HCT116 (cell line): ENCODE measurements at regions not wholly inside any gene's neighbourhood (a gene's known extent, or its start where the extent isn't known, plus 50 kb on each side); places are given as distances from the start of the nearest gene placed in this dataset.

Experiments used
- ATAC-seq: fragments of 200-7000 bp; cut with Tn5 transposase; 2 replicates; pipeline ENCODE4 v1.9.1; 2020; ENCODE audit warnings: mild to moderate bottlenecking, moderate library complexity
- BruUV-seq: library from RNA; stranded (reverse); fragments of 400-500 nt; replicated peaks from 2 replicates; lab custom pipeline; 2021; lab: Mats Ljungman, UMichigan
- CTCF ChIA-PET: fragments of 300-600 bp; sonication (Branson Sonifier 250); formaldehyde crosslinking; loops from one replicate; lab custom pipeline; 2021; ENCODE audit warnings: antibody characterized with exemption; lab: Charles Lee
- POLR2A ChIA-PET: fragments of 300-600, 350-600 bp; sonication (Branson Sonifier 250); formaldehyde crosslinking; loops from one replicate; lab custom pipeline; 2021; ENCODE audit warnings: antibody characterized with exemption; lab: Charles Lee
- RAD21 ChIA-PET, 2 experiments: fragments of 300-600 bp; sonication (Branson Sonifier 250); formaldehyde crosslinking; loops; one replicate each; lab custom pipeline; 2023; ENCODE audit warnings: low total read pairs in 2 of 2; ENCODE audit not compliant: uncharacterized antibody in 2 of 2, unreplicated experiment in 2 of 2, low non-redundant PET in 1 of 2; lab: Charles Lee
- DNase-seq: peaks from one replicate; pipeline ENCODE4 v3.0.0-alpha.2; 2010; ENCODE audit warnings: low read depth, low spot score
- H2AFZ ChIP-seq: fragments of 200-600 bp; shearing (Covaris generic), sonication (generic); 2 replicates; pipeline ENCODE4 v1.6.1; 2017; ENCODE audit warnings: low read depth, mixed run types, mixed read lengths, antibody characterized with exemption, low read length; ENCODE audit not compliant: poor library complexity, severe bottlenecking
- H3K27ac ChIP-seq: 2 replicates; pipeline ENCODE4 v1.5.1; 2012; ENCODE audit warnings: low read depth, low read length
- H3K27me3 ChIP-seq: fragments of 200-600 bp; sonication (generic); 2 replicates; pipeline ENCODE4 v1.6.1; 2016; ENCODE audit warnings: mixed run types, low read length, mixed read lengths; ENCODE audit not compliant: insufficient read depth
- H3K36me3 ChIP-seq, 2 experiments: fragments of 200-500 bp in 1 of 2; fragments of 200-600 bp in 1 of 2; sonication (Bioruptor generic) in 1 of 2; sonication (generic) in 1 of 2; 2 replicates each; pipeline versions ENCODE4 v1.5.1 to v1.6.1; 2014 to 2016; ENCODE audit warnings: low read length in 2 of 2, inconsistent platforms in 1 of 2, mixed read lengths in 1 of 2, mixed run types in 1 of 2; ENCODE audit not compliant: insufficient read depth in 2 of 2, control insufficient read depth in 1 of 2
- H3K4me1 ChIP-seq, 2 experiments: fragments of 200-600 bp in 1 of 2; sonication (generic) in 1 of 2; 2 replicates each; pipeline versions ENCODE4 v1.5.1 to v1.6.1; 2012 to 2017; ENCODE audit warnings: low read length in 2 of 2, inconsistent platforms in 1 of 2, mild to moderate bottlenecking in 1 of 2, mixed read lengths in 1 of 2, mixed run types in 1 of 2, moderate library complexity in 1 of 2; ENCODE audit not compliant: insufficient read depth in 2 of 2, control insufficient read depth in 1 of 2
- H3K4me2 ChIP-seq: fragments of 200-600 bp; sonication (generic); 2 replicates; pipeline ENCODE4 v1.6.1; 2017; ENCODE audit warnings: mixed run types, low read length, mixed read lengths
- H3K4me3 ChIP-seq, 2 experiments: fragments of 200-600 bp in 1 of 2; sonication (generic) in 1 of 2; replicated peaks in 1 of 2; 2 replicates each; pipeline ENCODE4 v1.5.1; 2011 to 2016; ENCODE audit warnings: low read length in 2 of 2, control low read depth in 1 of 2, low read depth in 1 of 2, mild to moderate bottlenecking in 1 of 2, mixed read lengths in 1 of 2, mixed run types in 1 of 2
- H3K79me2 ChIP-seq: fragments of 200-600 bp; sonication (generic); 2 replicates; pipeline ENCODE4 v1.6.1; 2017; ENCODE audit warnings: mild to moderate bottlenecking, mixed run types, low read length, moderate library complexity, mixed read lengths; ENCODE audit not compliant: insufficient read depth
- H3K9ac ChIP-seq: fragments of 200-600 bp; sonication (generic); 2 replicates; pipeline ENCODE4 v1.6.1; 2016; ENCODE audit warnings: low read length, mixed read lengths
- H3K9me2 ChIP-seq: fragments of 200-600 bp; sonication (generic), shearing (Covaris generic); 2 replicates; pipeline ENCODE4 v1.6.1; 2017; ENCODE audit warnings: mixed run types, mild to moderate bottlenecking, moderate library complexity; ENCODE audit not compliant: insufficient read depth
- H3K9me3 ChIP-seq, 2 experiments: fragments of 200-500 bp in 1 of 2; fragments of 200-600 bp in 1 of 2; sonication (Bioruptor generic) in 1 of 2; sonication (generic) in 1 of 2; 2 replicates each; pipeline ENCODE4 v1.6.1; 2014 to 2017; ENCODE audit warnings: low read length in 2 of 2, mixed read lengths in 2 of 2, inconsistent platforms in 1 of 2, low read depth in 1 of 2, mild to moderate bottlenecking in 1 of 2, mixed run types in 1 of 2, moderate library complexity in 1 of 2; ENCODE audit not compliant: control insufficient read depth in 1 of 2, insufficient read depth in 1 of 2
- H4K20me1 ChIP-seq: fragments of 200-600 bp; sonication (generic), shearing (Covaris generic); 2 replicates; pipeline ENCODE4 v1.6.1; 2017; ENCODE audit warnings: mixed run types, mild to moderate bottlenecking, moderate library complexity; ENCODE audit not compliant: insufficient read depth
- ATF3 ChIP-seq: IDR thresholded peaks from 2 replicates; pipeline ENCODE4 v1.6.1; 2012
- CBX3 ChIP-seq: IDR thresholded peaks from 2 replicates; pipeline ENCODE4 v1.6.1; 2012; ENCODE audit warnings: low read depth
- CEBPB ChIP-seq: IDR thresholded peaks from 2 replicates; pipeline ENCODE4 v1.6.1; 2012; ENCODE audit warnings: low read depth
- EGR1 ChIP-seq: IDR thresholded peaks from 2 replicates; pipeline ENCODE4 v1.6.1; 2012; ENCODE audit warnings: low read depth
- ELF1 ChIP-seq: IDR thresholded peaks from 2 replicates; pipeline ENCODE4 v1.6.1; 2012; ENCODE audit warnings: low read depth, borderline replicate concordance
- EZH2 ChIP-seq: fragments of 200-600 bp; sonication (generic); IDR thresholded peaks from 2 replicates; pipeline ENCODE4 v1.6.1; 2017; ENCODE audit warnings: antibody characterized with exemption, mixed run types
- EZH2phosphoT487 ChIP-seq: fragments of 200-600 bp; IDR thresholded peaks from 2 replicates; pipeline ENCODE4 v1.6.1; 2018; ENCODE audit warnings: antibody characterized with exemption, borderline replicate concordance
- POLR2A ChIP-seq: IDR thresholded peaks from 2 replicates; pipeline ENCODE4 v1.7.0; 2011; ENCODE audit warnings: borderline replicate concordance; ENCODE audit not compliant: insufficient read depth, insufficient read length; ENCODE audit errors: extremely low read depth
- POLR2AphosphoS5 ChIP-seq: IDR thresholded peaks from 2 replicates; pipeline ENCODE4 v1.6.1; 2011; ENCODE audit warnings: mild to moderate bottlenecking, low read depth, low read length, moderate library complexity
- RAD21 ChIP-seq: IDR thresholded peaks from 2 replicates; pipeline ENCODE4 v1.6.1; 2012; ENCODE audit warnings: low read depth, mild to moderate bottlenecking
- SIN3A ChIP-seq: IDR thresholded peaks from 2 replicates; pipeline ENCODE4 v1.6.1; 2012; ENCODE audit warnings: low read depth
- SP1 ChIP-seq: IDR thresholded peaks from 2 replicates; pipeline ENCODE4 v1.6.1; 2012; ENCODE audit warnings: low read depth
- SRF ChIP-seq: IDR thresholded peaks from 2 replicates; pipeline ENCODE4 v1.6.1; 2012; ENCODE audit warnings: low read depth
- TCF7L2 ChIP-seq: IDR thresholded peaks from 2 replicates; pipeline ENCODE4 v1.7.0; 2011; ENCODE audit warnings: borderline replicate concordance, inconsistent platforms; ENCODE audit not compliant: insufficient read depth, insufficient read length; ENCODE audit errors: extremely low read depth
- YY1 ChIP-seq: IDR thresholded peaks from 2 replicates; pipeline ENCODE4 v1.6.1; 2011; ENCODE audit warnings: low read length, low read depth, moderate library complexity, mild to moderate bottlenecking; ENCODE audit not compliant: insufficient replicate concordance; ENCODE audit errors: extremely low read depth
- intact Hi-C: fragments of 100-400 bp; cut with micrococcal nuclease; formaldehyde crosslinking; loops from 2 replicates; pipeline ENCODE4 v1.10.0; 2022
- TF ChIP-seq, protein P1 (sequence below), 3 experiments: fragments of 200-600 bp in 1 of 3; sonication (generic) in 1 of 3; IDR thresholded peaks in 2 of 3; conservative IDR thresholded peaks in 1 of 3; 2 replicates each; pipeline ENCODE4 v1.5.1; 2012 to 2017; ENCODE audit warnings: low read depth in 2 of 3, low read length in 2 of 3, antibody characterized with exemption in 1 of 3, borderline replicate concordance in 1 of 3, control low read depth in 1 of 3, mild to moderate bottlenecking in 1 of 3, mixed read lengths in 1 of 3, mixed run types in 1 of 3, moderate library complexity in 1 of 3; ENCODE audit not compliant: insufficient read depth in 1 of 3
- TF ChIP-seq, protein P2 (sequence below): IDR thresholded peaks from 2 replicates; pipeline ENCODE4 v1.6.1; 2011; ENCODE audit warnings: mild to moderate bottlenecking, low read length, moderate library complexity; ENCODE audit not compliant: insufficient replicate concordance; ENCODE audit errors: extremely low read depth
- TF ChIP-seq, protein P3 (sequence below): IDR thresholded peaks from 2 replicates; pipeline ENCODE4 v1.6.1; 2012

GRCh38 chr5:110878115-110878514 lies 139.3 kb downstream of the SLC25A46 start:
- no peak for ATAC-seq
- TF ChIP-seq EGR1 (no peak), ELF1 (no peak), RAD21 (no peak), ATF3 (no peak), CBX3 (no peak), CEBPB (no peak), SIN3A (no peak)
- H3K4me3 ChIP-seq = no peak overlapping the region
- no peak overlapping the region for H3K27ac ChIP-seq
- ChIA-PET POLR2A (no interaction called here), CTCF (no interaction called here), RAD21 (no interaction called here)
- no peaks in the 10 kb centered on the region for H3K27me3 ChIP-seq
- H3K4me1 ChIP-seq = peaks cover 0 to 8% of the 10 kb centered on the region in 2 experiments; a peak in 1 of 4 replicates
- no peaks in the 10 kb centered on the region for H3K36me3 ChIP-seq
- BruUV-seq = no TSS peak
- DNase-seq = no peak
- no peaks in the 10 kb centered on the region for H3K9me3 ChIP-seq
- intact Hi-C loops = no loop called here
- no peak overlapping the region for H3K4me2 ChIP-seq
- no peak overlapping the region for H3K9ac ChIP-seq
- no peaks in the 10 kb centered on the region for H4K20me1 ChIP-seq
- H2AFZ ChIP-seq = no peak overlapping the region
- no peaks in the 10 kb centered on the region for H3K79me2 ChIP-seq
- H3K9me2 ChIP-seq = no peaks in the 10 kb centered on the region

GRCh38 chr5:110879675-110880074 lies 140.9 kb downstream of the SLC25A46 start:
- H3K27ac ChIP-seq = no peak overlapping the region
- CTCF ChIA-PET = no interaction called here

More at GRCh38 chr5:110879675-110880074, 140.9 kb downstream of the SLC25A46 start:
- Histone ChIP-seq H2AFZ (no peak overlapping the region), H3K4me2 (no peak overlapping the region), H3K9me2 (no peaks in the 10 kb centered on the region), H3K9me3 (no peaks in the 10 kb centered on the region), H3K4me3 (no peak overlapping the region), H3K9ac (no peak overlapping the region), H3K4me1 (peaks cover 0 to 8% of the 10 kb centered on the region in 2 experiments; a peak in 1 of 4 replicates), H3K79me2 (no peaks in the 10 kb centered on the region), H3K27me3 (no peaks in the 10 kb centered on the region), H4K20me1 (no peaks in the 10 kb centered on the region), H3K36me3 (no peaks in the 10 kb centered on the region)
- TF ChIP-seq YY1 (no peak), RAD21 (no peak), SIN3A (no peak), EGR1 (no peak), POLR2AphosphoS5 (no peak), SP1 (no peak), TCF7L2 (no peak), CBX3 (no peak), EZH2 (no peak), POLR2A (no peak), EZH2phosphoT487 (no peak), ELF1 (no peak), CEBPB (no peak), SRF (no peak)
- TF ChIP-seq, protein P1, sequence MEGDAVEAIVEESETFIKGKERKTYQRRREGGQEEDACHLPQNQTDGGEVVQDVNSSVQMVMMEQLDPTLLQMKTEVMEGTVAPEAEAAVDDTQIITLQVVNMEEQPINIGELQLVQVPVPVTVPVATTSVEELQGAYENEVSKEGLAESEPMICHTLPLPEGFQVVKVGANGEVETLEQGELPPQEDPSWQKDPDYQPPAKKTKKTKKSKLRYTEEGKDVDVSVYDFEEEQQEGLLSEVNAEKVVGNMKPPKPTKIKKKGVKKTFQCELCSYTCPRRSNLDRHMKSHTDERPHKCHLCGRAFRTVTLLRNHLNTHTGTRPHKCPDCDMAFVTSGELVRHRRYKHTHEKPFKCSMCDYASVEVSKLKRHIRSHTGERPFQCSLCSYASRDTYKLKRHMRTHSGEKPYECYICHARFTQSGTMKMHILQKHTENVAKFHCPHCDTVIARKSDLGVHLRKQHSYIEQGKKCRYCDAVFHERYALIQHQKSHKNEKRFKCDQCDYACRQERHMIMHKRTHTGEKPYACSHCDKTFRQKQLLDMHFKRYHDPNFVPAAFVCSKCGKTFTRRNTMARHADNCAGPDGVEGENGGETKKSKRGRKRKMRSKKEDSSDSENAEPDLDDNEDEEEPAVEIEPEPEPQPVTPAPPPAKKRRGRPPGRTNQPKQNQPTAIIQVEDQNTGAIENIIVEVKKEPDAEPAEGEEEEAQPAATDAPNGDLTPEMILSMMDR (IDR thresholded peaks at IDR 0.05 in 2 of 3, conservative IDR thresholded peaks at IDR 0.05 in 1 of 3; ENCODE audit: borderline replicate concordance in 1 of 3, insufficient read depth in 1 of 3, low read depth in 2 of 3, low read length in 2 of 3) = no peak
- TF ChIP-seq, protein P2, sequence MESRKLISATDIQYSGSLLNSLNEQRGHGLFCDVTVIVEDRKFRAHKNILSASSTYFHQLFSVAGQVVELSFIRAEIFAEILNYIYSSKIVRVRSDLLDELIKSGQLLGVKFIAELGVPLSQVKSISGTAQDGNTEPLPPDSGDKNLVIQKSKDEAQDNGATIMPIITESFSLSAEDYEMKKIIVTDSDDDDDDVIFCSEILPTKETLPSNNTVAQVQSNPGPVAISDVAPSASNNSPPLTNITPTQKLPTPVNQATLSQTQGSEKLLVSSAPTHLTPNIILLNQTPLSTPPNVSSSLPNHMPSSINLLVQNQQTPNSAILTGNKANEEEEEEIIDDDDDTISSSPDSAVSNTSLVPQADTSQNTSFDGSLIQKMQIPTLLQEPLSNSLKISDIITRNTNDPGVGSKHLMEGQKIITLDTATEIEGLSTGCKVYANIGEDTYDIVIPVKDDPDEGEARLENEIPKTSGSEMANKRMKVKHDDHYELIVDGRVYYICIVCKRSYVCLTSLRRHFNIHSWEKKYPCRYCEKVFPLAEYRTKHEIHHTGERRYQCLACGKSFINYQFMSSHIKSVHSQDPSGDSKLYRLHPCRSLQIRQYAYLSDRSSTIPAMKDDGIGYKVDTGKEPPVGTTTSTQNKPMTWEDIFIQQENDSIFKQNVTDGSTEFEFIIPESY = no peak
- TF ChIP-seq, protein P3, sequence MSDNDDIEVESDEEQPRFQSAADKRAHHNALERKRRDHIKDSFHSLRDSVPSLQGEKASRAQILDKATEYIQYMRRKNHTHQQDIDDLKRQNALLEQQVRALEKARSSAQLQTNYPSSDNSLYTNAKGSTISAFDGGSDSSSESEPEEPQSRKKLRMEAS = no peak
- DNase-seq (no peak), ATAC-seq (no peak)
- POLR2A ChIA-PET = no interaction called here
- BruUV-seq = no TSS peak
- RAD21 ChIA-PET = no interaction called here
- intact Hi-C loops = no loop called here
